K562 (cell line): ENCODE measurements at regions not wholly inside any gene's neighbourhood (a gene's known extent, or its start where the extent isn't known, plus 50 kb on each side); places are given as distances from the start of the nearest gene placed in this dataset.

Source experiments
- ATAC-seq: fragments of 200-7000 bp; cut with Tn5 transposase; 3 replicates; pipeline ENCODE4 v1.9.1; 2020; ENCODE audit warnings: moderate library complexity
- BruUV-seq: library from RNA; stranded (reverse); fragments of 400-500 nt; replicated peaks from 2 replicates; lab custom pipeline; 2021; lab: Mats Ljungman, UMichigan
- CTCF ChIA-PET: fragments of 300-600 bp; formaldehyde crosslinking; extraction: SDS; loops from one replicate; lab custom pipeline; 2021; ENCODE audit warnings: low intra/inter-chr PET ratio; lab: Yijun Ruan, JAX
- POLR2A ChIA-PET: fragments of 300-600, 350-650 bp; sonication (Branson Sonifier 250); formaldehyde crosslinking; extraction: SDS; loops from one replicate; lab custom pipeline; 2021; ENCODE audit warnings: antibody characterized with exemption, inconsistent platforms; lab: Yijun Ruan, JAX
- DNase-seq, 4 experiments: peaks; one replicate each; pipeline versions ENCODE4 v3.0.0 to v3.0.0-alpha.2; 2011 to 2018; ENCODE audit warnings: low spot score in 3 of 4, mixed read lengths in 3 of 4; ENCODE audit errors: extremely low read depth in 1 of 4
- FAIRE-seq: peaks from 2 replicates; lab custom pipeline; 2011; peaks lifted over from hg19 to GRCh38; lab: Jason Lieb, UNC
- H2AFZ ChIP-seq: 2 replicates; pipeline ENCODE4 v1.6.0; 2011; ENCODE audit warnings: low read depth, low read length, control low read depth, inconsistent platforms
- H3K27ac ChIP-seq: fragments of 200-600 bp; 3 replicates; pipeline ENCODE4 v1.8.0; 2011; ENCODE audit warnings: low read depth, mild to moderate bottlenecking, control low read depth, inconsistent platforms, low read length, moderate library complexity, mixed read lengths; ENCODE audit errors: extremely low read depth
- H3K27me3 ChIP-seq, 2 experiments: fragments of 300-600 bp in 1 of 2; 2 replicates in 1 of 2; 3 replicates in 1 of 2; pipeline versions ENCODE4 v1.6.0 to v1.8.0; 2011; ENCODE audit warnings: inconsistent platforms in 2 of 2, low read length in 2 of 2, mild to moderate bottlenecking in 1 of 2, mixed read lengths in 1 of 2, moderate library complexity in 1 of 2; ENCODE audit not compliant: control insufficient read depth in 2 of 2, insufficient read depth in 2 of 2
- H3K36me3 ChIP-seq: fragments of 300-600 bp; 3 replicates; pipeline ENCODE4 v1.8.0; 2011; ENCODE audit warnings: mild to moderate bottlenecking, low read length, inconsistent platforms; ENCODE audit not compliant: control insufficient read depth, insufficient read depth
- H3K4me1 ChIP-seq, 2 experiments: fragments of 200-600 bp in 1 of 2; replicated peaks in 1 of 2; 2 replicates in 1 of 2; 3 replicates in 1 of 2; pipeline versions ENCODE4 v1.5.1 to v1.8.0; 2011; ENCODE audit warnings: inconsistent platforms in 2 of 2, low read length in 2 of 2, mild to moderate bottlenecking in 1 of 2, mixed read lengths in 1 of 2, moderate library complexity in 1 of 2; ENCODE audit not compliant: control insufficient read depth in 2 of 2, insufficient read depth in 2 of 2
- H3K4me2 ChIP-seq: 2 replicates; pipeline ENCODE4 v1.6.1; 2011; ENCODE audit warnings: low read length, control low read depth, inconsistent platforms, mixed read lengths; ENCODE audit not compliant: insufficient read depth
- H3K4me3 ChIP-seq: fragments of 200-600 bp; sonication (generic), shearing (Covaris generic); 2 replicates; pipeline ENCODE4 v1.5.1; 2016; ENCODE audit warnings: control low read depth, inconsistent platforms
- H3K79me2 ChIP-seq: fragments of 200-600 bp; 3 replicates; pipeline ENCODE4 v1.8.0; 2011; ENCODE audit warnings: low read length, inconsistent platforms; ENCODE audit not compliant: control insufficient read depth, insufficient read depth
- H3K9ac ChIP-seq, 2 experiments: 2 replicates each; pipeline versions ENCODE4 v1.6.0 to v1.6.1; 2011; ENCODE audit warnings: low read depth in 2 of 2, low read length in 2 of 2, control low read depth in 1 of 2, inconsistent platforms in 1 of 2, mild to moderate bottlenecking in 1 of 2, mixed read lengths in 1 of 2; ENCODE audit not compliant: insufficient read depth in 1 of 2
- H3K9me1 ChIP-seq: one replicate; pipeline ENCODE4 v1.6.0; 2011; ENCODE audit warnings: inconsistent platforms, mild to moderate bottlenecking, low read length, moderate library complexity; ENCODE audit not compliant: control insufficient read depth, insufficient read depth
- H3K9me3 ChIP-seq: replicated peaks from 2 replicates; pipeline ENCODE4 v1.5.1; 2011; ENCODE audit warnings: low read depth, low read length, inconsistent platforms; ENCODE audit not compliant: control insufficient read depth, insufficient read depth
- H4K20me1 ChIP-seq: replicated peaks from 2 replicates; pipeline ENCODE4 v1.6.1; 2011; ENCODE audit warnings: low read length, inconsistent platforms, mixed read lengths; ENCODE audit not compliant: control insufficient read depth, insufficient read depth
- ARNT ChIP-seq, 2 experiments: fragments of 450-650 bp; IDR thresholded peaks; 2 replicates each; pipeline ENCODE4 v1.6.1; 2016; ENCODE audit warnings: mild to moderate bottlenecking in 1 of 2
- ATF6 ChIP-seq: sonication (generic); formaldehyde crosslinking; IDR thresholded peaks from 2 replicates; pipeline ENCODE4 v1.4.0; 2020; ENCODE audit warnings: mild to moderate bottlenecking, missing genetic modification reagents
- COPS2 ChIP-seq: fragments of 450-650 bp; conservative IDR thresholded peaks from 2 replicates; pipeline ENCODE4 v1.6.1; 2016; ENCODE audit warnings: mild to moderate bottlenecking, moderate library complexity
- CXXC5 ChIP-seq: fragments of 250-450 bp; sonication (Bioruptor Pico); IDR thresholded peaks from 2 replicates; pipeline ENCODE4 v1.8.0; 2022; ENCODE audit warnings: inconsistent platforms, mild to moderate bottlenecking, moderate library complexity
- E4F1 ChIP-seq: fragments of 250-450 bp; sonication (Bioruptor Pico); IDR thresholded peaks from 2 replicates; pipeline ENCODE4 v1.5.0; 2021; ENCODE audit warnings: mild to moderate bottlenecking, borderline replicate concordance
- GTF2B ChIP-seq: IDR thresholded peaks from 2 replicates; pipeline ENCODE4 v1.6.1; 2011; ENCODE audit not compliant: insufficient read length; ENCODE audit errors: extremely low read depth
- MITF ChIP-seq: IDR thresholded peaks from 2 replicates; pipeline ENCODE4 v1.6.1; 2014; ENCODE audit warnings: antibody characterized with exemption
- NUFIP1 ChIP-seq: fragments of 450-650 bp; IDR thresholded peaks from 2 replicates; pipeline ENCODE4 v1.6.1; 2018; ENCODE audit not compliant: partially characterized antibody
- SP1 ChIP-seq: sonication (generic); formaldehyde crosslinking; IDR thresholded peaks from 2 replicates; pipeline ENCODE4 v1.8.1; 2022; ENCODE audit warnings: mild to moderate bottlenecking, missing genetic modification reagents
- TFE3 ChIP-seq: fragments of 450-650 bp; formaldehyde crosslinking; IDR thresholded peaks from 2 replicates; pipeline ENCODE4 v1.4.0; 2020; ENCODE audit warnings: mild to moderate bottlenecking, mixed read lengths
- ZFP36 ChIP-seq: fragments of 150-350 bp; IDR thresholded peaks from 2 replicates; pipeline ENCODE4 v1.6.1; 2018; ENCODE audit warnings: low read length, low read depth; ENCODE audit not compliant: partially characterized antibody
- ZNF57 ChIP-seq: fragments of 450-650 bp; formaldehyde crosslinking; IDR thresholded peaks from 2 replicates; pipeline ENCODE4 v1.4.0; 2020; ENCODE audit warnings: mild to moderate bottlenecking, moderate library complexity
- ZNF780A ChIP-seq: fragments of 250-450 bp; sonication (Bioruptor Pico); IDR thresholded peaks from 2 replicates; pipeline ENCODE4 v1.5.0; 2021; ENCODE audit warnings: mild to moderate bottlenecking
- WGBS: fragments of 100-300 bp; shearing (Covaris generic); methylation state at CpG from one replicate; pipeline ENCODE4 v1.1.6; 2016; ENCODE audit warnings: low coverage, mixed read lengths; ENCODE audit not compliant: insufficient coverage; ENCODE audit errors: missing lambda C conversion rate; 5-methylcytosine and 5-hydroxymethylcytosine counted together
- in situ Hi-C: fragments of 300-500 bp; cut with MboI; formaldehyde crosslinking; loops from 4 replicates; pipeline ENCODE4 v1.15.0; 2018; ENCODE audit warnings: inconsistent platforms, mixed read lengths
- intact Hi-C: fragments of 100-400 bp; cut with micrococcal nuclease; formaldehyde crosslinking; loops from 2 replicates; pipeline ENCODE4 v1.14.2; 2022

GRCh38 chr14:101223127-101223526 lies 319.6 kb upstream of the RTL1 start (continued):
- TF ChIP-seq TFE3 (CRISPR knock-in tag) (no peak), E4F1 (no peak), COPS2 (no peak), ZNF57 (CRISPR knock-in tag) (no peak)

- no peak for ATAC-seq
- peaks cover 0 to 34% of the 10 kb centered on the region in 2 experiments; a peak in 2 of 5 replicates for H3K4me1 ChIP-seq
- H3K27ac ChIP-seq, result no peak overlapping the region
- no peak overlapping the region for H3K4me3 ChIP-seq
- ChIA-PET CTCF (no interaction called here), POLR2A (interaction anchor here (0.6 kb wide), 1 partner anchor 219 kb away, joined by 3 read pairs; no protein-coding TSS in a partner anchor)
- FAIRE-seq, result no peak
- no peaks in the 10 kb centered on the region for H4K20me1 ChIP-seq
- no peaks in the 10 kb centered on the region for H3K79me2 ChIP-seq
- in situ Hi-C loops (no loop called here), intact Hi-C loops (no loop called here)
- no peaks in the 10 kb centered on the region for H3K9me3 ChIP-seq
- H3K9ac ChIP-seq, result no peak overlapping the region
- no peak for DNase-seq
- H3K27me3 ChIP-seq, result peaks cover 0 to 8% of the 10 kb centered on the region in 2 experiments; a peak in 2 of 5 replicates
- H3K9me1 ChIP-seq, result no peaks in the 10 kb centered on the region
- WGBS, result 53% methylated on average over 4 of the region's 10 CpGs
- no peak overlapping the region for H3K4me2 ChIP-seq
- BruUV-seq, result no TSS peak
- no peaks in the 10 kb centered on the region for H3K36me3 ChIP-seq
- H2AFZ ChIP-seq, result no peak overlapping the region
- TF ChIP-seq ZNF780A (no peak), ATF6 (no peak), SP1 (no peak), MITF (no peak), NUFIP1 (no peak), GTF2B (no peak), ZFP36 (no peak), ARNT (IDR thresholded peaks at IDR 0.05) (no peak), CXXC5 (no peak)
Measured at GRCh38 chr14:101223561-101224162, 320.1 kb upstream of the RTL1 start.
